SH-SY5Y (cell line): ENCODE measurements at regions not wholly inside any gene's neighbourhood (a gene's known extent, or its start where the extent isn't known, plus 50 kb on each side); places are given as distances from the start of the nearest gene placed in this dataset.
A peak's percentile ranks its signal among the peaks of the same experiment; 100 is the strongest.

Source experiments
- GATA2 ChIP-seq: IDR thresholded peaks from 2 replicates; pipeline ENCODE4 v1.6.1; 2011; ENCODE audit warnings: mild to moderate bottlenecking, low read depth, low read length
- GATA3 ChIP-seq: IDR thresholded peaks from 2 replicates; pipeline ENCODE4 v1.6.1; 2011; ENCODE audit warnings: low read depth, mild to moderate bottlenecking, low read length, moderate library complexity

- no peak for TF ChIP-seq GATA3
- no peak for TF ChIP-seq GATA2
Measured at GRCh38 chr7:119630406-119630969, 642.5 kb upstream of the KCND2 start.

- TF ChIP-seq GATA3 (no peak), GATA2 (no peak)
Measured at GRCh38 chr7:119640326-119640725, 632.6 kb upstream of the KCND2 start.

- TF ChIP-seq GATA3 (no peak), GATA2 (no peak)
Measured at GRCh38 chr7:119640861-119641260, 632.1 kb upstream of the KCND2 start.

- TF ChIP-seq GATA2 = peak; percentile 58
- TF ChIP-seq GATA3 = no peak
Measured at GRCh38 chr7:119643558-119643957, 629.4 kb upstream of the KCND2 start.

GRCh38 chr7:119647286-119647685 lies 625.7 kb upstream of the KCND2 start:
- TF ChIP-seq GATA2 = no peak
- no peak for TF ChIP-seq GATA3

- TF ChIP-seq GATA3 (no peak), GATA2 (no peak)
Measured at GRCh38 chr7:119660080-119660479, 612.9 kb upstream of the KCND2 start.

- TF ChIP-seq GATA3 (no peak), GATA2 (no peak)
Measured at GRCh38 chr7:119664601-119665000, 608.4 kb upstream of the KCND2 start.

GRCh38 chr7:119665796-119666195 lies 607.2 kb upstream of the KCND2 start:
- TF ChIP-seq GATA2 (no peak), GATA3 (no peak)

GRCh38 chr7:119681336-119681735 lies 591.6 kb upstream of the KCND2 start:
- TF ChIP-seq GATA3 = no peak
- TF ChIP-seq GATA2 = no peak

- no peak for TF ChIP-seq GATA2
- no peak for TF ChIP-seq GATA3
Measured at GRCh38 chr7:119684763-119685162, 588.2 kb upstream of the KCND2 start.

GRCh38 chr7:119685906-119686305 lies 587.1 kb upstream of the KCND2 start:
- no peak for TF ChIP-seq GATA2
- TF ChIP-seq GATA3 = no peak

GRCh38 chr7:119688831-119689230 lies 584.1 kb upstream of the KCND2 start:
- TF ChIP-seq GATA3 (no peak), GATA2 (no peak)

GRCh38 chr7:119692541-119692940 lies 580.4 kb upstream of the KCND2 start:
- TF ChIP-seq GATA3 = no peak
- TF ChIP-seq GATA2 = no peak

GRCh38 chr7:119694506-119694905 lies 578.5 kb upstream of the KCND2 start:
- TF ChIP-seq GATA3 (no peak), GATA2 (no peak)

- TF ChIP-seq GATA3 = no peak
Measured at GRCh38 chr7:119696336-119696735, 576.6 kb upstream of the KCND2 start.

GRCh38 chr7:119703895-119704294 lies 569.1 kb upstream of the KCND2 start:
- no peak for TF ChIP-seq GATA3
- TF ChIP-seq GATA2 = no peak

GRCh38 chr7:119706608-119707007 lies 566.4 kb upstream of the KCND2 start:
- no peak for TF ChIP-seq GATA3
- no peak for TF ChIP-seq GATA2
